ENCODE measurements at regions not wholly inside any gene's neighbourhood (a gene's known extent, or its start where the extent isn't known, plus 50 kb on each side); places are given as distances from the start of the nearest gene placed in this dataset.
"Not testable (repeated sequence)": the region's sequence is repeated elsewhere in the genome, so short reads cannot be mapped to it uniquely, and the experiment has no call there.

DNA sequence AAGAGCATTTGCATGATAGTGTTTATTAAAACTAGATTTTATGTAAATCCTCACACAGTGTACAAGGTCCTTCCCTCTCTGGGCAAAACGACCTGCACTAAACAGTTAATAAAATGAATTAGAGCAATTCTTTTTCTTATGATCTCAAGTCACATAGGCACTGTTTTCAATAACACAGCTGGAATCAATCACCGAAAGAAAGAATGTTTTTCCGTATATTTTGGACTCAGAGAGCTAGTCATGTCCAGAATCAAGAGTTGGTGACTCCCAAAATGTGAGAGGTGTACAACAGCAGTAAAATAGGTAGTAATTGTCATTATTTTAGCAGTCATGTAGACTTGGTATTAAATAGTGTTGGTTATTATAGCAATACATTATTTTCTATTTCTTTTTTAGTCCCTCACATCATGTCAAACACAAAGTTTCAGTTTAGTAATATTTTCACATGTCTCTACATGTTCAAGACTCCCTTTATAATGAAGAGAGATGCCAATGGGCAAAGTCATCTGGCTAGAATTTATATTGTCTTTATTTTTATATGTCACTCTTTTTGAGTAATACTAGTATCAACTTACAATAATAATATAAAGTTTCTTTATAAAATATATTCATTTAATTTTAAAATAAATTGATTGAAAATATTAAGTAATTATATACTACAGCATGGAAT is 448.6 kb upstream of the CDIN1 start:
- no peaks in the 10 kb centered on the region for H3K36me3 Mint-ChIP-seq
- no peaks in the 10 kb centered on the region for H3K27me3 Mint-ChIP-seq
- ATAC-seq (ENCODE audit: low read depth) (no peak), DNase-seq (ENCODE audit: low spot score in 2 of 2) (no peak)
- no peak overlapping the region for H3K4me3 Mint-ChIP-seq
- no peaks in the 10 kb centered on the region for H3K4me1 Mint-ChIP-seq
- H3K27ac Mint-ChIP-seq = no peak overlapping the region
- H3K9me3 Mint-ChIP-seq = peaks cover 2% of the 10 kb centered on the region

DNA sequence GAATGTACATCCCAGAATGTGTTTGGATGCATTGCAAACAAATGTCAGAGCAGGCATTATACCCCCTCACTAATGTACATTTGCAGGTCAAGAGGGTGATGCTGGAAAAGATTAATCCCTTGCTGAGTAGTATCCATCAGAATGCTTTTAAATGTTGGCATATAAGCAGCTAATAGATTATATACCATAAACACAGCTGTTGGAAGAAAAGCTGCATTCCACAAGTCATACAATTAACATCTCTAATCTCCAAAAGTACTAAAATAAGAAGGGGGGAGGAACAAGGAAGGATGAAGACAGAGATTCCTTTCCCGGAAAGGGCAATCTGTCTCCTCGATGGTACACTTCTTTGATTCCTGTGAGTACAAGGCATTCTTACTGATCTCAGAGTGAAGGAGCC is 445.7 kb upstream of the CDIN1 start:
- ATAC-seq (ENCODE audit: low read depth) (no peak), DNase-seq (ENCODE audit: low spot score in 2 of 2) (no peak)
- H3K27me3 Mint-ChIP-seq = no peaks in the 10 kb centered on the region
- no peak overlapping the region for H3K27ac Mint-ChIP-seq
- no peaks in the 10 kb centered on the region for H3K4me1 Mint-ChIP-seq
- H3K9me3 Mint-ChIP-seq = peaks cover 4% of the 10 kb centered on the region
- no peak overlapping the region for H3K4me3 Mint-ChIP-seq
- H3K36me3 Mint-ChIP-seq = no peaks in the 10 kb centered on the region

DNA sequence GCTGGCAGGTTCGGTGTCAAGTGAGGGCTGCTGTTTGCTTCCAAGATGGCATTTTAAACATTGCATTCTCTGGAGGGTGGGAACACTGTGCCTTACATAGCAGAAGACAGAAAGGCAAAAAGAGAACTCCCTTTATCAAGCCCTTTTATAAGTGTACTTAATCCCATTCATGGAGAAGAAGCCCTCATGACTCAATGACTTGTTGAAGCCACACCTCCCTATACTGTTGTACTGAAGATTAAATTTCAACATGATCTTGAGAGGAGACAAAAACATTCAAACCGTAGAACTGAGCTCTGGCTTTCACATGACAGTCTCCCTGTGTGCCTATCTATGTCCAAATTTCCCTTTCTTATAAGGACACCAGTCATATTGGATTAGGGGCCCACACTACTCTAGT is 443.4 kb upstream of the CDIN1 start:
- DNase-seq (ENCODE audit: low spot score in 2 of 2) = no peak
- ATAC-seq (ENCODE audit: low read depth) = no peak
- no peak overlapping the region for H3K27ac Mint-ChIP-seq
- H3K36me3 Mint-ChIP-seq = no peaks in the 10 kb centered on the region
- H3K27me3 Mint-ChIP-seq = no peaks in the 10 kb centered on the region
- H3K9me3 Mint-ChIP-seq = peaks cover 5% of the 10 kb centered on the region
- H3K4me3 Mint-ChIP-seq = no peak overlapping the region
- H3K4me1 Mint-ChIP-seq = no peaks in the 10 kb centered on the region

DNA sequence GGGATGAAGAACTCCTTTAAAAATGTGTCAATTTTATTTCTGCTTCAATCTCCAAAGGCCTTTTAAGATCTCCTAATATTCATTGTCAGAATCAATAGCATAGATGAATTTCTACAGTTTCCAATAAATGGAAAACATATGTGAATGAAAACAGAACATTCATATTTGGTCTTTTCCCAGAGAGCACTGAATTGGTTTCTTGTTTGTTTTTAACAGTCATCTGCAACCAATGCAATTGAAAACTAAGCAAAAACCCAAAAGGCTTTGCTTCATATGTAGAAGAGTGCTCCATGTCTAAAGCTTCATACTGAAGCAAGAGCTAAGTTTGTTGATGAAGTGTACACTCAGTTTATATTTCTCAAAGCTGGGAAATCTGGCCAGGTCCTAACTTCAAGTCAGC is 426.5 kb upstream of the CDIN1 start:
- Mint-ChIP-seq H3K36me3 (no peaks in the 10 kb centered on the region), H3K27ac (no peak overlapping the region)
- ATAC-seq (ENCODE audit: low read depth) = no peak

DNA sequence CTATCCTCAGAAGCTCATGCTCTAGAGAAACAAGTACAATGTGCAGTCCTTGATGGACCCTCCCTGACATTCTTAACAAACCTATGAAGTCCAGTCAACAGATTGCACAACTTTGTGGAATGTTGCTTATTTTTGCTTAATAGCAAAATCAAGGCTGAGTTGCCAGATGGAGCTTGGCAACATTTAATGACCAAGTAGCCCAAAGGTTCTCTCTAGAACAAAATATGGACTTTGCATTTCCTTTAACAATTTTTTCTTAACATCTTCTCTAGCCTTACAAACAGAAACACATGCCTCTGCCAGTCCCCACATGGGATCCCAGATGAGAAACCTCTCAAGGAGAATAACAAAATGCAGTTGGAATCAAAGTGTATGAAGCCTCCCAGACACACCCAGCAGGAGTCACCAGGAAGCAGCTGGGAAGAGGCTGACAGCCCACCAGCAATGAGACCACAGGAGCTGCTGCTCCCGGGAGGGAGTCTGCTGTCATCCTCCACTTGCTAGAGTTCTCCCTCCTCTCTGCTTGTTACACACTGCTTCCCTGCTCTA is 422.5 kb upstream of the CDIN1 start:
- DNase-seq (ENCODE audit: low spot score in 2 of 2) (no peak), ATAC-seq (ENCODE audit: low read depth) (no peak)
- Mint-ChIP-seq H3K4me3 (no peak overlapping the region), H3K4me1 (no peaks in the 10 kb centered on the region), H3K9me3 (peaks cover 9% of the 10 kb centered on the region), H3K27me3 (no peaks in the 10 kb centered on the region), H3K36me3 (no peaks in the 10 kb centered on the region), H3K27ac (no peak overlapping the region)

More for the DNA sequence above, 426.5 kb upstream of the CDIN1 start:
- no peak for DNase-seq (ENCODE audit: low spot score in 2 of 2)
- no peaks in the 10 kb centered on the region for H3K4me1 Mint-ChIP-seq
- peaks cover 6% of the 10 kb centered on the region for H3K9me3 Mint-ChIP-seq
- no peak overlapping the region for H3K4me3 Mint-ChIP-seq
- H3K27me3 Mint-ChIP-seq = no peaks in the 10 kb centered on the region

DNA sequence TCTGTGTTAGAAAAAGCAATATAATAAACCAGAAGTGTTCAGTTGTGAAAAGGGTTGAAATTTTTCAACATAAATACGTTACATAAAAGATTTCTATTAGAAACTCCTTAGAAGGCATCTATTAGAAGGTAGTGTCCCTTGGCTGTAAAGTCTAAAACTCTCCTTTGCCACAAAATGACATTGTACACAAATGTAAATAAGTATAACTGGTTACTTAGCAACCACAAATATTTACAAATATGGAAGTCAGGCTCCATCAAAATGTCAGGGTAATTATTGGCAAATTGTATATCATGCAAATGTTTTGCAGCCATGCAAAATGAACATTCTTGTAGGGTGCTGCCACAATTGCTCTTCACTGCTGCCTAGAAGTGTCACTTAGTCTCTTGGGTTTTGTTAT is 419.1 kb upstream of the CDIN1 start:
- Mint-ChIP-seq H3K4me3 (no peak overlapping the region), H3K36me3 (no peaks in the 10 kb centered on the region), H3K9me3 (peaks cover 12% of the 10 kb centered on the region), H3K27me3 (no peaks in the 10 kb centered on the region), H3K4me1 (no peaks in the 10 kb centered on the region), H3K27ac (no peak overlapping the region)
- DNase-seq (ENCODE audit: low spot score in 2 of 2) (no peak), ATAC-seq (ENCODE audit: low read depth) (no peak)

DNA sequence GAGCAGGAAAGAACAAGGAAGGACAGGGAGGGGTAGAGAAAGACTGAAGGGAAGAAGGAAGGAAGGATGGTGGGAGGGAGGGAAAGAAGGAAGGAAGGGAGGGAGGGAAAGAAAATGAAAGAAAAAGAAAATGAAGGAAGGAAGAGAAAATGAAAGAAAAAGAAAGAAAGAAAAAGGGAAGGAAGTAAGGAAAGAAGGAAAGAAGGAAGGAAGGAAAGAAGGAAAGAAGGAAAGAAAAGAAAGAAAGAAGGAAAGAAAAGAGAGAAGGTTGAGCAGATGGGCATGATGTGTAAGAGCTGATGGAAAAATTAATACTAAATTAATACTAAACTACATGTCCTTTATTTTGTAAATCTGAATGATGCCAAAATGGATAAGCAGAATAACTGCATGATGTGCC is 418.3 kb upstream of the CDIN1 start:
- ATAC-seq (ENCODE audit: low read depth) (no peak), DNase-seq (ENCODE audit: low spot score in 2 of 2) (no peak)
- no peaks in the 10 kb centered on the region for H3K4me1 Mint-ChIP-seq
- no peaks in the 10 kb centered on the region for H3K27me3 Mint-ChIP-seq
- no peaks in the 10 kb centered on the region for H3K36me3 Mint-ChIP-seq
- H3K9me3 Mint-ChIP-seq = peaks cover 12% of the 10 kb centered on the region
- H3K4me3 Mint-ChIP-seq = no peak overlapping the region
- H3K27ac Mint-ChIP-seq = no peak overlapping the region

DNA sequence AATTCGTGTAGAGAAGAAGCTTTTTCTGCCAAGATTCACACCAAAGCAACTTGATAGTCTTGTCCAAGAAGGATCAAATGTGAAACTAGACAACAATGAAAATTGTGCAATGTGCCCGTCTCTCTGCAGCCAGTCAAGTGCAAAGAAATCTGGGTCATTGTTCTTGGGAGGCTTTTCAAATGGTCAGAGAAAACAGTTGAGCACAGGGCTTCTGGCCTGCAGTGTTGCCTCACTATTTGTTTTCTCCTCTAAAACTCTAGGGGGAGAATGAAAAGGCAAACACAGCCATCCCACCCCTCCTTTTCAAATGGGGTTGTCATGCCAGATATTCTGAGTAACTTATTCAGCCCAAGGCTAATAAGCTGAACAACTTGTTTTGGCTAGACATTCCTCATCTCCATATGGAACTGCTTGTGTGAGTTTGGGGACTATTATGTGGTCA is 417.6 kb upstream of the CDIN1 start:
- DNase-seq (ENCODE audit: low spot score in 2 of 2) (no peak), ATAC-seq (ENCODE audit: low read depth) (no peak)
- no peaks in the 10 kb centered on the region for H3K36me3 Mint-ChIP-seq

DNA sequence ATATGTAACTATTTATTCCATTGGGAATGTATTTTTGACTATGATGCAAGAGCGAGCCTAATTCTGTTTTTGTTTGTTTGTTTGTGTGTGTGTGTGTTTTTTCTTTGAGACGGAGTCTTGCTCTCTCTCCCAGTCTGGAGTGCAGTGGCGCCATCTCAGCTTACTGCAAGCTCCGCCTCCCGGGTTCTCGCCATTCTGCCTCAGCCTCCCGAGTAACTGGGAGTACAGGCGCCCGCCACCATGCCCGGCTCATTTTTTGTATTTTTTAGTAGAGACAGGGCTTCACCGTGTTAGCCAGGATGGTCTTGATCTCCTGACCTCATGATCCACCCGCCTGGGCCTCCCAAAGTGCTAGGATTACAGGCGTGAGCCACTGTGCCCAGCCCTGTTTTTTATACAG is 415.4 kb upstream of the CDIN1 start:
- H3K9me3 Mint-ChIP-seq = peaks cover 11% of the 10 kb centered on the region
- not testable (repeated sequence) for H3K4me3 Mint-ChIP-seq; H3K36me3 Mint-ChIP-seq; H3K4me1 Mint-ChIP-seq; DNase-seq (ENCODE audit: low spot score in 2 of 2); ATAC-seq (ENCODE audit: low read depth); H3K27ac Mint-ChIP-seq; H3K27me3 Mint-ChIP-seq

More for the DNA sequence above, 417.6 kb upstream of the CDIN1 start:
- Mint-ChIP-seq H3K27ac (no peak overlapping the region), H3K9me3 (peaks cover 12% of the 10 kb centered on the region), H3K27me3 (no peaks in the 10 kb centered on the region), H3K4me1 (no peaks in the 10 kb centered on the region), H3K4me3 (no peak overlapping the region)

DNA sequence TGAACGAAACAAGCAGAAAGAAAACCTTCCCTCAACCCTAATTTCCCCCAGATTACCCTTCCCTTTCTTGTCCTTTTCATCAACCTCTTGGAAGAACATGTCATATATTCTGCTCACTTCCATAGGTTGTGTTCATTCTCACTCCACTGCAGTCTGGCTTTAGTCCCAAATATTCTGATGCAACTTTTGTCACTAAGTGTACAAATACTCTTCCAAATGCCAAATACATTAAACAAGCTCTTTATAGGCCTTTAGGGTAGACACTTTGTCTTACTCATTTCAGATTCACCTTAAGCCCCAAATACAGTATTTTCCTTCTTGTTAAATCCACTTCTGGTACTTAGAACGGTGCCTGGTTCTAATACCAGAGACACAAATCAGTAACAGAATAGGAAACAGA is 406.5 kb upstream of the CDIN1 start:
- Mint-ChIP-seq H3K27ac (no peak overlapping the region), H3K4me3 (no peak overlapping the region), H3K27me3 (no peaks in the 10 kb centered on the region), H3K4me1 (no peaks in the 10 kb centered on the region), H3K36me3 (no peaks in the 10 kb centered on the region), H3K9me3 (no peaks in the 10 kb centered on the region)
- ATAC-seq (ENCODE audit: low read depth) (no peak), DNase-seq (ENCODE audit: low spot score in 2 of 2) (no peak)

DNA sequence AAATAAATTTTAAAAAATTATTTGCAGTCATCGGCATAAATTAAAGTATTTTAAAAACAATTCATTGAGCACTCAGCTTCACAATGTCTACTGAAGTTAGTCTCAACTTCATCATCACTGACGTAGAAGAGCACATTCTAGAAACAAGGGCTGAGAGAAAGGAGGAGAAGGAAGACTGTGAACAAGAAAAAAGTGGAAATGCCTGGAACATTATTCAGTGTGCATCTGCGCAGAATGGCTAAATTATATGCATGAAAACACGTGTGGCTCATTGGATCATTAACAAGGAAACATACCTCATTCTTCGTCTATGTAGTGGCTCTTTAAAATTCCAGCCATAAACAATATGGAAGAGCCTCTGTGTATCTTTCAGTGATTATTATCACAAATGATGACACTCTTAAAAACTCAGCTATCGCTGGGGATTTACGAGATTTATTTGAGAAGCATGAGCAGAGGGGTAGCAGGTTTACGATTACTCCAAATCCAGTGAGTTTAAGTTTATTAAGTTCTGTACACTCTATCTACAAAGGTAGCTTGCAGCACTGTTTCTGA is 404.2 kb upstream of the CDIN1 start:
- H3K4me1 Mint-ChIP-seq = no peaks in the 10 kb centered on the region
- H3K27ac Mint-ChIP-seq = no peak overlapping the region
- no peaks in the 10 kb centered on the region for H3K9me3 Mint-ChIP-seq
- DNase-seq (ENCODE audit: low spot score in 2 of 2) = no peak
- no peak for ATAC-seq (ENCODE audit: low read depth)
- H3K4me3 Mint-ChIP-seq = no peak overlapping the region
- H3K36me3 Mint-ChIP-seq = no peaks in the 10 kb centered on the region
- H3K27me3 Mint-ChIP-seq = no peaks in the 10 kb centered on the region

DNA sequence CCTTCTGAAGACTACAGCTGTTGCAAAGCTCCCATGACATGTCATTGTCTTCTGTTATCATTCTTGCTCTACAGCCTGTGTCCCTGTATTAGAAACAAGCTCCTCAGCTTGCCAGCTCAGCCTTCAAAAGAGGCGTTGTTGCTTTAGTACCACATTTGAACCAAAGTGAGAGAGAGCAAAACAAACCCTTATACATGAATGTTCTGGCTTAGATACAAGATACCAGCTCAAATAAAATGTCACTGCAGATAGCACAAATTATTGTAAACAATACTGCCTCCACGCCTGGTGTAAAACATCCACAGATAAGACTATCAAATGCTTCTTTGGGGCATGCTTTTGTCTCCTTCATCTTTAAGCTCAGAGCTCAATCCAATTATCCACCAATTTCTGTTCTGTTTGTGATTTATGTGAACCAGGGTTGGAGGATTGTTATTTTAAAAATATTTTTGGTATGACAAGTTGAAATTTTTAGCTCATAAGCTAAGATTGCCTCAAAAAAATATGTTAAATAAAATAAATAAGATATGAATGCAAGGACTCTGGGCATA is 403.6 kb upstream of the CDIN1 start:
- Mint-ChIP-seq H3K4me1 (no peaks in the 10 kb centered on the region), H3K27ac (no peak overlapping the region), H3K9me3 (no peaks in the 10 kb centered on the region), H3K4me3 (no peak overlapping the region), H3K27me3 (no peaks in the 10 kb centered on the region), H3K36me3 (no peaks in the 10 kb centered on the region)
- DNase-seq (ENCODE audit: low spot score in 2 of 2) (no peak), ATAC-seq (ENCODE audit: low read depth) (no peak)

DNA sequence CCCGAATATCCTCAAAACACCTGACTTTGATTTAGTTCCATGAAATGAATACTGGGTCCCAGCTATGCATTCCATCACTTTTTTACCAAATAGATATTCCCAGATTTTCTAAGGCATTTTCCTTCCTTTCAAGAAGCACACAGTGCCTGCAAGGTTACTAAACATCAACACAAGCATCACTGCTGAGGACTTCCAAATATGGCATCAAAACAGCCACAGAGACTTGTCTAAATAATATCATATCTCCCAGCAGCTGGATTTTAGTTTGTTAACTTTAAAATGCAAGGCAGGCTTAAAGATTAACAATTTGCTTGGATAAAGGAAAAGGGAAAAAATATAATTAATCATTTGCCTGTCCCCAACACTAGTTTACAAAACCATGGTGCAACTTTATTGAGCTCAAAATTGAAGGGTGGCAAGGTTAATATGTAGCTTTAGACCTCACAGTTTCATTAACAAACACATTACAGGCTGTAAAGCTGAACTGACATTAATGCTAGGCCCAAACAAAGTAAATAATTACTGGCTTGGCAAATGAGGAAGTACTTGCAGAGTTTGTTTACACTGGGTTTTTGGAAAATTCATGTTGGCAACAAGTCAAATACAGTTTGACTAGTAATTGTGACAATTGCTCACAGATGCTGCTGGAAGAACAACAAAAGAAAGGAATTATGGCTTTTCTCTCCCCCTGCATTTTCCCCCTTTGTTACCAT is 401.7 kb upstream of the CDIN1 start:
- no peaks in the 10 kb centered on the region for H3K9me3 Mint-ChIP-seq
- no peak for ATAC-seq (ENCODE audit: low read depth)
- no peak overlapping the region for H3K27ac Mint-ChIP-seq
- DNase-seq (ENCODE audit: low spot score in 2 of 2) = no peak
- no peak overlapping the region for H3K4me3 Mint-ChIP-seq
- H3K4me1 Mint-ChIP-seq = no peaks in the 10 kb centered on the region
- no peaks in the 10 kb centered on the region for H3K27me3 Mint-ChIP-seq
- no peaks in the 10 kb centered on the region for H3K36me3 Mint-ChIP-seq

DNA sequence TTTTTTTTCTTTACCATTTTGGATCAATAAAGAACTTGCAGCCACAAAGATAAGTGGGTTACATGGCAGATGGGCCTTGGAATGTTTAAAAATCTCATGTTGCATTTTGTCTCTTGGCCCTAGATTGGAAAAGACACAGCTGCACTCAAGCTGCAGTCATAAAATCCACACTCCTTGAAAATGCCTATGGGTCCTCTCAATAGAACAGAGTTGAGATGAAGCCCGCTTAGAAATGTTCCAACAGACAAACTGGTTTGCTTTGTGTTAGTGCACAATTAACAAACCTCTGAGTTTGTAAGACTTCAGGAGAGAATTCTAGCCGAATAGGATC is 401.2 kb upstream of the CDIN1 start:
- Mint-ChIP-seq H3K4me1 (no peaks in the 10 kb centered on the region), H3K9me3 (no peaks in the 10 kb centered on the region), H3K27me3 (no peaks in the 10 kb centered on the region), H3K36me3 (no peaks in the 10 kb centered on the region), H3K4me3 (no peak overlapping the region), H3K27ac (no peak overlapping the region)
- DNase-seq (ENCODE audit: low spot score in 2 of 2) (no peak), ATAC-seq (ENCODE audit: low read depth) (no peak)
